ENCODE measurements at regions not wholly inside any gene's neighbourhood (a gene's known extent, or its start where the extent isn't known, plus 50 kb on each side); places are given as distances from the start of the nearest gene placed in this dataset.
A peak's percentile ranks its signal among the peaks of the same experiment; 100 is the strongest.

GRCh38 chr11:128283451-128283850 is 303.9 kb downstream of the ETS1 start:
- Histone ChIP-seq H3K36me3 (ENCODE audit: control insufficient read depth in 4 of 4, insufficient read depth in 4 of 4, low read length in 4 of 4) (no peaks in the 10 kb centered on the region), H3K27me3 (ENCODE audit: control insufficient read depth in 3 of 3, insufficient read depth in 3 of 3, low read length in 2 of 3) (no peaks in the 10 kb centered on the region), H3K9me3 (ENCODE audit: control insufficient read depth in 4 of 4, insufficient read depth in 3 of 4, low read length in 3 of 4) (no peaks in the 10 kb centered on the region), H3K4me3 (no peak overlapping the region), H3K27ac (ENCODE audit: low read depth in 1 of 2, low read length in 1 of 2) (no peak overlapping the region), H3K4me1 (ENCODE audit: control insufficient read depth in 5 of 5, insufficient read depth in 5 of 5, low read length in 5 of 5) (peaks cover 0 to 16% (median 0%) of the 10 kb centered on the region in 5 donors), H3K9ac (ENCODE audit: insufficient read depth in 1 of 2, low read length in 2 of 2) (no peak overlapping the region)
- 60 to 89% methylated on average over 1 of the region's 1 CpG for WGBS, 2 donors
- DNase-seq (peak; percentile 67 to 88 (median 86)), ATAC-seq (ENCODE audit: insufficient read depth, low FRiP score) (no peak)
- TF ChIP-seq CTCF (IDR thresholded peaks at IDR 0.05; ENCODE audit: control extremely low read depth, extremely low read depth) = no peak

- no peak for DNase-seq
- 77 to 79% methylated on average over 7 of the region's 7 CpGs for WGBS, 2 donors
Measured at GRCh38 chr11:128282053-128282452, 305.3 kb downstream of the ETS1 start.

DNA sequence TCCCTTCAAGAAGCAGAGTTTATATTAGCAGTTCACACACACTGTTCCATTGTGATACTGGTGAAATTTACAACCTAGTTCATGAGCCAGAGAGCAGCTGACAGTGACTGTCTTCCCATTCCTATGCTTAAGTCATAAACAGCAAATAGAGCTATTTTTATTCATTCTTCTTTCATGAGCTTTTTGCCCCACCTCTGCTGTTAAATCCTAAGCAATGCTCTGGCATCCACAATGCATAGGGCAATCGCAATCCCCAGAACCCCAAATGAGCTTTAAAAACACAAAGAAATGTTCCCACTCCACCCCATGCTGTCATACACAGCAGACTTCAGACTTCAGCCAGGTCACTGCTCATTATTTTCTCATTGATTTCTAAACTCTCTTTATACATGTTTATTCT is 307.5 kb downstream of the ETS1 start:
- no peak overlapping the region for H3K9ac ChIP-seq (ENCODE audit: insufficient read depth in 1 of 2, low read length in 2 of 2)
- ATAC-seq (ENCODE audit: insufficient read depth, low FRiP score) (no peak), DNase-seq (peak in 1 of 3 donors; percentile 60)
- H3K4me1 ChIP-seq (ENCODE audit: control insufficient read depth in 5 of 5, insufficient read depth in 5 of 5, low read length in 5 of 5) = peaks cover 0 to 16% (median 0%) of the 10 kb centered on the region in 5 donors
- H3K27ac ChIP-seq (ENCODE audit: low read depth in 1 of 2, low read length in 1 of 2) = no peak overlapping the region
- 74 to 82% methylated on average over 1 of the region's 1 CpG for WGBS, 2 donors
- TF ChIP-seq CTCF (IDR thresholded peaks at IDR 0.05; ENCODE audit: control extremely low read depth, extremely low read depth) = no peak
- H3K36me3 ChIP-seq (ENCODE audit: control insufficient read depth in 4 of 4, insufficient read depth in 4 of 4, low read length in 4 of 4) = no peaks in the 10 kb centered on the region
- H3K27me3 ChIP-seq (ENCODE audit: control insufficient read depth in 3 of 3, insufficient read depth in 3 of 3, low read length in 2 of 3) = no peaks in the 10 kb centered on the region
- no peaks in the 10 kb centered on the region for H3K9me3 ChIP-seq (ENCODE audit: control insufficient read depth in 4 of 4, insufficient read depth in 3 of 4, low read length in 3 of 4)
- H3K4me3 ChIP-seq = no peak overlapping the region

More at GRCh38 chr11:128282053-128282452, 305.3 kb downstream of the ETS1 start:
- TF ChIP-seq CTCF (IDR thresholded peaks at IDR 0.05; ENCODE audit: control extremely low read depth, extremely low read depth) = no peak
- H3K4me3 ChIP-seq = no peak overlapping the region
- no peaks in the 10 kb centered on the region for H3K27me3 ChIP-seq (ENCODE audit: control insufficient read depth in 3 of 3, insufficient read depth in 3 of 3, low read length in 2 of 3)
- H3K36me3 ChIP-seq (ENCODE audit: control insufficient read depth in 4 of 4, insufficient read depth in 4 of 4, low read length in 4 of 4) = no peaks in the 10 kb centered on the region
- no peak overlapping the region for H3K27ac ChIP-seq (ENCODE audit: low read depth in 1 of 2, low read length in 1 of 2)
- no peaks in the 10 kb centered on the region for H3K9me3 ChIP-seq (ENCODE audit: control insufficient read depth in 4 of 4, insufficient read depth in 3 of 4, low read length in 3 of 4)
- H3K9ac ChIP-seq (ENCODE audit: insufficient read depth in 1 of 2, low read length in 2 of 2) = no peak overlapping the region
- peaks cover 0 to 16% (median 0%) of the 10 kb centered on the region in 5 donors for H3K4me1 ChIP-seq (ENCODE audit: control insufficient read depth in 5 of 5, insufficient read depth in 5 of 5, low read length in 5 of 5)
- ATAC-seq (ENCODE audit: insufficient read depth, low FRiP score) = no peak

- H3K27ac ChIP-seq (ENCODE audit: low read depth in 1 of 2, low read length in 1 of 2) = no peak overlapping the region
- no peak for ATAC-seq (ENCODE audit: insufficient read depth, low FRiP score)
- WGBS, 2 donors = 90 to 97% methylated on average over 2 of the region's 2 CpGs
Measured at GRCh38 chr11:128273736-128274135, 313.6 kb downstream of the ETS1 start.

More at GRCh38 chr11:128273736-128274135, 313.6 kb downstream of the ETS1 start:
- Histone ChIP-seq H3K36me3 (ENCODE audit: control insufficient read depth in 4 of 4, insufficient read depth in 4 of 4, low read length in 4 of 4) (no peaks in the 10 kb centered on the region), H3K9ac (ENCODE audit: insufficient read depth in 1 of 2, low read length in 2 of 2) (no peak overlapping the region), H3K4me3 (no peak overlapping the region), H3K9me3 (ENCODE audit: control insufficient read depth in 4 of 4, insufficient read depth in 3 of 4, low read length in 3 of 4) (no peaks in the 10 kb centered on the region), H3K4me1 (ENCODE audit: control insufficient read depth in 5 of 5, insufficient read depth in 5 of 5, low read length in 5 of 5) (peaks cover 0 to 5% (median 0%) of the 10 kb centered on the region in 5 donors), H3K27me3 (ENCODE audit: control insufficient read depth in 3 of 3, insufficient read depth in 3 of 3, low read length in 2 of 3) (no peaks in the 10 kb centered on the region)
- no peak for TF ChIP-seq CTCF (IDR thresholded peaks at IDR 0.05; ENCODE audit: control extremely low read depth, extremely low read depth)
- no peak for DNase-seq
